GM12878 (cell line): ENCODE measurements at regions not wholly inside any gene's neighbourhood (a gene's known extent, or its start where the extent isn't known, plus 50 kb on each side); places are given as distances from the start of the nearest gene placed in this dataset.

ENCODE experiments used
- ATAC-seq: fragments of 200-7000 bp; cut with Tn5 transposase; 3 replicates; pipeline ENCODE4 v1.9.1; 2020; ENCODE audit warnings: mild to moderate bottlenecking, moderate library complexity
- BruUV-seq: library from RNA; stranded (reverse); fragments of 400-500 nt; replicated peaks from 2 replicates; lab custom pipeline; 2021; lab: Mats Ljungman, UMichigan
- CTCF ChIA-PET: fragments of 300-600 bp; sonication (Branson Sonifier 250); formaldehyde crosslinking; extraction: SDS; loops from one replicate; lab custom pipeline; 2021; ENCODE audit warnings: inconsistent platforms; lab: Yijun Ruan, JAX
- POLR2A ChIA-PET: fragments of 350-600 bp; formaldehyde crosslinking; extraction: SDS; loops from one replicate; lab custom pipeline; 2021; ENCODE audit warnings: inconsistent platforms; lab: Charles Lee
- RAD21 ChIA-PET: fragments of 300-600 bp; sonication (Branson Sonifier 250); formaldehyde crosslinking; loops from one replicate; lab custom pipeline; 2023; ENCODE audit warnings: antibody characterized with exemption; ENCODE audit not compliant: unreplicated experiment; lab: Charles Lee
- SMC1A ChIA-PET: fragments of 300-600 bp; sonication (Branson Sonifier 250); formaldehyde crosslinking; loops from one replicate; lab custom pipeline; 2023; ENCODE audit not compliant: unreplicated experiment, uncharacterized antibody; lab: Charles Lee
- DNase-seq: peaks from one replicate; pipeline ENCODE4 v3.0.0-alpha.2; 2011; ENCODE audit warnings: low read depth, low spot score
- FAIRE-seq: peaks from 3 replicates; lab custom pipeline; 2011; peaks lifted over from hg19 to GRCh38; lab: Jason Lieb, UNC
- H2AFZ ChIP-seq: 2 replicates; pipeline ENCODE4 v1.6.0; 2011; ENCODE audit warnings: low read depth, low read length, control low read depth; ENCODE audit not compliant: control insufficient read depth
- H3K27ac ChIP-seq: 2 replicates; pipeline ENCODE4 v1.5.1; 2011; ENCODE audit warnings: control low read depth; ENCODE audit not compliant: control insufficient read depth, insufficient read depth
- H3K27me3 ChIP-seq, 2 experiments: replicated peaks in 1 of 2; 2 replicates each; pipeline versions ENCODE4 v1.6.0 to v1.6.1; 2011; ENCODE audit warnings: low read length in 1 of 2; ENCODE audit not compliant: control insufficient read depth in 2 of 2, insufficient read depth in 2 of 2
- H3K36me3 ChIP-seq, 2 experiments: 2 replicates each; pipeline ENCODE4 v1.5.1; 2011; ENCODE audit warnings: low read length in 1 of 2; ENCODE audit not compliant: control insufficient read depth in 2 of 2, insufficient read depth in 2 of 2
- H3K4me1 ChIP-seq: 2 replicates; pipeline ENCODE4 v1.6.1; 2011; ENCODE audit warnings: mild to moderate bottlenecking, low read length, moderate library complexity, mixed read lengths; ENCODE audit not compliant: control insufficient read depth, insufficient read depth
- H3K4me2 ChIP-seq: 2 replicates; pipeline ENCODE4 v1.6.0; 2011; ENCODE audit warnings: control low read depth; ENCODE audit not compliant: control insufficient read depth, insufficient read depth
- H3K4me3 ChIP-seq: fragments of 200-600 bp; sonication (generic); 2 replicates; pipeline ENCODE4 v1.5.1; 2016
- H3K79me2 ChIP-seq: 2 replicates; pipeline ENCODE4 v1.6.0; 2011; ENCODE audit warnings: low read length; ENCODE audit not compliant: control insufficient read depth, insufficient read depth
- H3K9ac ChIP-seq: 2 replicates; pipeline ENCODE4 v1.8.0; 2011; ENCODE audit warnings: low read length, control low read depth, mixed read lengths; ENCODE audit not compliant: control insufficient read depth, insufficient read depth
- H3K9me3 ChIP-seq: replicated peaks from 3 replicates; pipeline ENCODE4 v1.5.1; 2011; ENCODE audit warnings: mild to moderate bottlenecking, low read length; ENCODE audit not compliant: control insufficient read depth, insufficient read depth
- H4K20me1 ChIP-seq: 2 replicates; pipeline ENCODE4 v1.6.0; 2011; ENCODE audit not compliant: control insufficient read depth, insufficient read depth
- CREB1 ChIP-seq: IDR thresholded peaks from 2 replicates; pipeline ENCODE4 v1.6.1; 2012; ENCODE audit warnings: low read depth, mild to moderate bottlenecking, inconsistent platforms
- DPF2 ChIP-seq: fragments of 450-650 bp; IDR thresholded peaks from 2 replicates; pipeline ENCODE4 v1.6.1; 2017; ENCODE audit warnings: mild to moderate bottlenecking
- E4F1 ChIP-seq: fragments of 450-650 bp; IDR thresholded peaks from 2 replicates; pipeline ENCODE4 v1.6.1; 2018; ENCODE audit warnings: borderline replicate concordance, mild to moderate bottlenecking; ENCODE audit not compliant: partially characterized antibody
- HDGF ChIP-seq: fragments of 450-650 bp; IDR thresholded peaks from 2 replicates; pipeline ENCODE4 v1.6.1; 2016; ENCODE audit warnings: antibody characterized with exemption
- JUNB ChIP-seq: IDR thresholded peaks from 2 replicates; pipeline ENCODE4 v1.6.1; 2016; ENCODE audit warnings: antibody characterized with exemption, mild to moderate bottlenecking
- NFIC ChIP-seq: IDR thresholded peaks from 2 replicates; pipeline ENCODE4 v1.6.1; 2012; ENCODE audit warnings: low read depth, mild to moderate bottlenecking, inconsistent platforms, low read length, moderate library complexity
- PBX3 ChIP-seq: IDR thresholded peaks from 2 replicates; pipeline ENCODE4 v1.6.1; 2011; ENCODE audit warnings: mild to moderate bottlenecking, low read depth, low read length, moderate library complexity; ENCODE audit not compliant: insufficient replicate concordance
- PML ChIP-seq: IDR thresholded peaks from 2 replicates; pipeline ENCODE4 v1.6.1; 2012; ENCODE audit warnings: low read length, inconsistent platforms
- POLR2AphosphoS2 ChIP-seq: IDR thresholded peaks from 2 replicates; pipeline ENCODE4 v1.6.1; 2011; ENCODE audit warnings: low read depth, mild to moderate bottlenecking, low read length, improper control_type of control experiment, moderate library complexity
- POLR2AphosphoS5 ChIP-seq: IDR thresholded peaks from 2 replicates; pipeline ENCODE4 v1.6.1; 2011; ENCODE audit warnings: mild to moderate bottlenecking, low read length, inconsistent platforms
- RCOR1 ChIP-seq: conservative IDR thresholded peaks from 2 replicates; pipeline ENCODE4 v1.6.1; 2012; ENCODE audit warnings: low read depth, low read length, improper control_type of control experiment
- SKIL ChIP-seq: fragments of 450-650 bp; IDR thresholded peaks from 2 replicates; pipeline ENCODE4 v1.6.1; 2017; ENCODE audit warnings: mild to moderate bottlenecking, low read depth, inconsistent platforms; ENCODE audit not compliant: poor library complexity, severe bottlenecking
- SUPT20H ChIP-seq: IDR thresholded peaks from 2 replicates; pipeline ENCODE4 v1.6.1; 2011; ENCODE audit warnings: low read depth, mild to moderate bottlenecking, low read length, moderate library complexity, borderline replicate concordance; ENCODE audit not compliant: control insufficient read depth
- whole genome bisulfite sequencing: methylation state at CpG from one replicate; pipeline ENCODE4 v1.1.6; 2016; ENCODE audit warnings: low lambda C conversion rate; ENCODE audit not compliant: insufficient replicate concordance, insufficient coverage; ENCODE audit errors: missing lambda C conversion rate; 5-methylcytosine and 5-hydroxymethylcytosine counted together
- in situ Hi-C: fragments of 300-500 bp; cut with MboI; formaldehyde crosslinking; loops from 9 replicates; pipeline ENCODE4 v1.14.3; 2018; ENCODE audit warnings: mixed read lengths
- intact Hi-C: fragments of 100-400 bp; cut with micrococcal nuclease; formaldehyde crosslinking; loops from one replicate; pipeline ENCODE4 v1.14.2; 2022; ENCODE audit not compliant: unreplicated experiment

GRCh38 chr4:141922236-141922635, 285.9 kb downstream of the IL15 start:
- no peak for DNase-seq
- no peaks in the 10 kb centered on the region for H4K20me1 ChIP-seq
- H3K36me3 ChIP-seq = no peaks in the 10 kb centered on the region
- WGBS = 45% methylated on average over 2 of the region's 2 CpGs
- SMC1A ChIA-PET = no interaction called here
- RAD21 ChIA-PET = no interaction called here
- BruUV-seq = no TSS peak
- no peaks in the 10 kb centered on the region for H3K4me1 ChIP-seq
- TF ChIP-seq JUNB (no peak), DPF2 (no peak), POLR2AphosphoS2 (no peak), PBX3 (no peak), RCOR1 (no peak), PML (no peak), SUPT20H (no peak), SKIL (no peak), NFIC (no peak), POLR2AphosphoS5 (no peak), CREB1 (no peak), E4F1 (no peak), HDGF (no peak)
- H3K79me2 ChIP-seq = no peaks in the 10 kb centered on the region
- CTCF ChIA-PET = no interaction called here
- no peak overlapping the region for H3K27ac ChIP-seq
- ATAC-seq = no peak
- no peaks in the 10 kb centered on the region for H3K9me3 ChIP-seq
- no peak overlapping the region for H3K9ac ChIP-seq
- POLR2A ChIA-PET = no interaction called here
- intact Hi-C loops = no loop called here
- no peak for FAIRE-seq
- no peak overlapping the region for H3K4me3 ChIP-seq
- in situ Hi-C loops = no loop called here
- H3K4me2 ChIP-seq = no peak overlapping the region
- H3K27me3 ChIP-seq = no peaks in the 10 kb centered on the region
- no peak overlapping the region for H2AFZ ChIP-seq
